ENCODE measurements at regions not wholly inside any gene's neighbourhood (a gene's known extent, or its start where the extent isn't known, plus 50 kb on each side); places are given as distances from the start of the nearest gene placed in this dataset.

DNA sequence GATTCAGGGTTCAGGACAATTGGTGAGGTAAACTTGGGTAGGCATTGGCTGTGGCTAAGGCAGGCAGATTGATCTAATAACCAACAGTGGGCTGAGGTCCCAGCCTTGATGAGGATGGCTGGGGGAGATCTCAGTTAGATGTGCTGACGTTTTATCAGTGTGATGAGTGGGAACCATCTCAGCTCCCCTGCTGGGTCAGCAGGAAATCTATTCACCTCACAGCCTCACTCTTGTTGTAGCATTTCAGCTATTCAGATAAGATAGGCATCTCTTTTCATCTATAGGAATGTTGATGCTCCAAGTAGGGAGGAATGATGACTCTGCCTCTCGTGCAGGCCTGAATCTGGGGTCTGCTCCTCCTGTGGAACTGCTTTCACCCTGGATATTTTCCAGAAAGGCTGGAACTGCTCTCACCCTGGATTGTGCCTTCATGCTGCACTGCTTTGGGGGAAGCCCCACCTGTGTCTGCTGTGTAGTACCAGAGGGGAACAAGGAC lies 973.7 kb downstream of the NSUN3 start:
- in situ Hi-C loops (cut with HindIII; ENCODE audit: low pct_unique_long_range_greater_than_20kb, low sequenced_read_pairs) = no loop called here
- no peak for DNase-seq (ENCODE audit: low read depth in 1 of 2, low spot score in 1 of 2)
- TF ChIP-seq JUND (IDR thresholded peaks at IDR 0.05; ENCODE audit: low read depth) = no peak

DNA sequence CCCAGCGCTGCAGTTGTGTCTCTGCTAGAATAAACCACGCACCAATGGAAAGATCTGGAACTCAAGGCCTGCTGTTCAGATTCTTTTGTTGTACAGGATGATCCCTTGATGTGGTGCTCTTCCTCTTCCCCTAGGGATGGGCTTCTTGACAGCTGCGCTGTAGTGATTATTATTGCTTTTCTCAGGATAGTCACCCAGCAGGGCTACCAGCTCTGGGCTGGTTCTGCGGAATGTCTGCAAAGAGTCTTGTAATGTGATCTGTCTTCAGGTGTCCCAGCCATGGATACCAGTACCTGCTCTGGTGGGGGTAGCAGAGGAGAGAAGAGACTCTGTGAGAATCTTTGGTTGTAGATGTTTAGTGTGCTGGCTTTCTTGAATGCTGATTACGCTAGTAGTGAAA lies 974.2 kb downstream of the NSUN3 start:
- no peak for TF ChIP-seq JUND (IDR thresholded peaks at IDR 0.05; ENCODE audit: low read depth)
- in situ Hi-C loops (cut with HindIII; ENCODE audit: low pct_unique_long_range_greater_than_20kb, low sequenced_read_pairs) = no loop called here

DNA sequence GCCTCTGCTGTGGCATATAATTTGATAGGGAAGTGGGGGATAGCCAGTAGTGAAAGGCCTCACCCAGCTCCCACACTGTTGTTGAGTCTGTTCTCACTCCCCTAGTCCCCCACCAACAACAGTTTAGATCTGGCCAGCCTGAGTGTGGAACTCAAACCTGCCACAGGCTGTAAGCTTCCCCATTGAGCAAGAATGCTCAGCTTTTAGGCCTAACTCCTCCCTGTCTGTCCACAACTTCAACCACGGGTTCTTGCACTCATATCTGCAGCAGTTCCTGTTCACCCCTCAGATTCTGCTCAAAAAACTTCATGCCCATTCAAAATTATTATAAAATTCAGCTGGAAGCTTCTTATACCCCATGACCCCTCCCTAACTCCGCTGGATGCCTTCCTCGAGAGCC lies 975.1 kb downstream of the NSUN3 start:
- TF ChIP-seq JUND (IDR thresholded peaks at IDR 0.05; ENCODE audit: low read depth) = no peak
- DNase-seq (ENCODE audit: low read depth in 1 of 2, low spot score in 1 of 2) = no peak
- in situ Hi-C loops (cut with HindIII; ENCODE audit: low pct_unique_long_range_greater_than_20kb, low sequenced_read_pairs) = no loop called here

More for the DNA sequence above, 974.2 kb downstream of the NSUN3 start:
- DNase-seq (ENCODE audit: low read depth in 1 of 2, low spot score in 1 of 2) = no peak

DNA sequence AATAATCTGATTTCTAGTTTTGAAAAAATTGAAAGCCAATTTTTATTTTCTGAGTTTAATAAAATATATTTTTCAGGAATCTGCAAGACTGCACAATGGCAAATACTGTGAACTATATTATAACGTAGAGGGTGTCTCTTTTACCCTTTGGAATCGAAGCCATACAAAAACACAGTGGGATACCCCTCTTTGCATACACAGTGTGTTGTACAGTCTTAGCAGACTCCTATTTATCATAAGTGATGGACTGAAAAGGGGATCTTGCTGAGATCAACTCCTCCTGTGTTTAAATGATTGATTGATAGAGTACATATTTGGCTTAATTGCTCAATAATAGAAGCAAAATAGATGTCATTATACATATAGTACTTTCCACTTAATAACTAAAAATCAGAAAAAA lies 981.2 kb downstream of the NSUN3 start:
- in situ Hi-C loops (cut with HindIII; ENCODE audit: low pct_unique_long_range_greater_than_20kb, low sequenced_read_pairs) = no loop called here
- TF ChIP-seq JUND (IDR thresholded peaks at IDR 0.05; ENCODE audit: low read depth) = no peak
- no peak for DNase-seq (ENCODE audit: low read depth in 1 of 2, low spot score in 1 of 2)

- in situ Hi-C loops (cut with HindIII; ENCODE audit: low pct_unique_long_range_greater_than_20kb, low sequenced_read_pairs) = no loop called here
- no peak for TF ChIP-seq JUND (IDR thresholded peaks at IDR 0.05; ENCODE audit: low read depth)
- no peak for DNase-seq (ENCODE audit: low read depth in 1 of 2, low spot score in 1 of 2)
Observed at GRCh38 chr3:95048564-95048963, 985.7 kb downstream of the NSUN3 start.

DNA sequence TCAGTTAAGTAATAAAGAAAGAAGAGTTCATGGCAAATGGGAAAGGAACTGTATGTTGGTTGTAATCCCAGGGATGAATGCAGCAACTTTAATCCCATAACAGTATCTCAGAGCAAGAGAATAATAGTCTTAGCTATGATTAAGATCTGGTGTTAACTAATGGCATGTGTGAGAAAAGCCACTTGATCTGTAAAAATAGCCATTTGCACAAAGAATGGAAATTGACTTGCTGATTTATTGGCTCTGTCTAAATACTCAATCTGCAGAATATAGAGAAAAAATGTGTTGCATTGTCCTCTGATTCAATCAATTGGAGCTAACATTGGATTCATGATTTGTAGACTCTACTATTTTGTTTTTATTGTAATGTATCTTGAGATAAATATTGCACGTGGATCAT lies 987.0 kb downstream of the NSUN3 start:
- in situ Hi-C loops (cut with HindIII; ENCODE audit: low pct_unique_long_range_greater_than_20kb, low sequenced_read_pairs) = no loop called here
- TF ChIP-seq JUND (IDR thresholded peaks at IDR 0.05; ENCODE audit: low read depth) = no peak

DNA sequence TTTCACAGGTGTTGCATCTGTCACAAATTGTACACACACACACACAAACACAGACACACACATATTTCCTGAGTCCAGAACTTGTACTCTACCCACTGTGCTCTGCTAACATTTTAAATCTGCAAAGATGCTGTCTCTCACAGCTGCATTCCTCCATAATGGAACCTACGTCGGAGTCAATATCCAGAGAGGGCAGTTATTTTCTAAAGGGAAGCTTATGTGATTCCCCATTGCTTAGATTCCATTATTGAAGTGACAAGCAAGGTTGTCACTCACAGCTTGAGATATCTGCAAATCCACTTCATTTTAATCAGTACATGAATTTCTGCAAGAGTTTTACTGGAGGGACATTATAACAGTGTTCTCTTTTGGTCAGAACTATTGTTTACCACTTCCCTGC lies 992.4 kb downstream of the NSUN3 start:
- in situ Hi-C loops (cut with HindIII; ENCODE audit: low pct_unique_long_range_greater_than_20kb, low sequenced_read_pairs) = no loop called here
- TF ChIP-seq JUND (IDR thresholded peaks at IDR 0.05; ENCODE audit: low read depth) = no peak
- DNase-seq (ENCODE audit: low read depth in 1 of 2, low spot score in 1 of 2) = no peak

More for the DNA sequence above, 987.0 kb downstream of the NSUN3 start:
- no peak for DNase-seq (ENCODE audit: low read depth in 1 of 2, low spot score in 1 of 2)

DNA sequence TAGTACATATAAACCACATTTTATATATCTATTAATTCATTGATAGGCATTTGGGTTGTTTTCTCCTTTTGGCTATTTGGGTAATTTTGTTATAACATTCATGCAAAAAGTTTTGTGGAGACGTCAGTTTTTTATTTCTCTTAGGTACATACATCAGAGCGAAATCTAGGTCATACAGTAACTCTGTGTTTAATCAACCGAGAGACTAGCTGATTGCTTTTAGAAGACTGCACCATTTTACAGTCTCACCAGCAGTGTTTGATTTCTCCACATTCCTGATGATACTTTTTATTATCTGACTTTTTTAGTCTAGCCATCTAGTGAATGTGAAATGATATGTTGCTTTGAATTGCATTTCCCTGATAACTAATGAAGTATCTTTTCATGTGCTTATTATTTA lies 1019.3 kb downstream of the NSUN3 start:
- TF ChIP-seq JUND (IDR thresholded peaks at IDR 0.05; ENCODE audit: low read depth) = no peak
- no peak for DNase-seq (ENCODE audit: low read depth in 1 of 2, low spot score in 1 of 2)
- in situ Hi-C loops (cut with HindIII; ENCODE audit: low pct_unique_long_range_greater_than_20kb, low sequenced_read_pairs) = no loop called here

- no peak for DNase-seq (ENCODE audit: low read depth in 1 of 2, low spot score in 1 of 2)
- in situ Hi-C loops (cut with HindIII; ENCODE audit: low pct_unique_long_range_greater_than_20kb, low sequenced_read_pairs) = no loop called here
Observed at GRCh38 chr3:95084738-95085137, 1021.9 kb downstream of the NSUN3 start.

DNA sequence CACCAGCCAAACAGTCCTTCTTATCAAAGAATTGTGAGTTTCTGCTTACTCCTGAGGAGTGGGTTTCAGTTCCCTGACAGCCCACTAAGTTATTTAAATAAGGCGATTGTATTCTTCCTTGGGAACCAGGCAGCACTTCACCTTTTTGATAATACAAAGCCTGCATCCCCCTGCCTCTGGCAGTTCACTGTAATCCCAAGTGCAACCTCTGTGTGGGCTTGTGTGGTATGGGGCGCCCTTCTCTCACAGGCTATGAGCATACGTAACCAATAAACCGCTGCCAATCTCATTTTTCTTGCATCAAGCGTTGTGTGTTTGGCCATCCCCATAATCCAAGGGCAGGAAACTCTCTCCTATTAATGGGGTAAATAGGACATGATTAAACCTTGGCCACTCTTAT lies 1025.6 kb downstream of the NSUN3 start:
- TF ChIP-seq JUND (IDR thresholded peaks at IDR 0.05; ENCODE audit: low read depth) = no peak
- DNase-seq (ENCODE audit: low read depth in 1 of 2, low spot score in 1 of 2) = no peak
- in situ Hi-C loops (cut with HindIII; ENCODE audit: low pct_unique_long_range_greater_than_20kb, low sequenced_read_pairs) = no loop called here

More at GRCh38 chr3:95084738-95085137, 1021.9 kb downstream of the NSUN3 start:
- TF ChIP-seq JUND (IDR thresholded peaks at IDR 0.05; ENCODE audit: low read depth) = no peak

GRCh38 chr3:95097493-95097892 lies 1034.6 kb downstream of the NSUN3 start:
- in situ Hi-C loops (cut with HindIII; ENCODE audit: low pct_unique_long_range_greater_than_20kb, low sequenced_read_pairs) = no loop called here
- DNase-seq (ENCODE audit: low read depth in 1 of 2, low spot score in 1 of 2) = no peak
- TF ChIP-seq JUND (IDR thresholded peaks at IDR 0.05; ENCODE audit: low read depth) = no peak

- TF ChIP-seq JUND (IDR thresholded peaks at IDR 0.05; ENCODE audit: low read depth) = no peak
- no peak for DNase-seq (ENCODE audit: low read depth in 1 of 2, low spot score in 1 of 2)
- in situ Hi-C loops (cut with HindIII; ENCODE audit: low pct_unique_long_range_greater_than_20kb, low sequenced_read_pairs) = no loop called here
Observed at GRCh38 chr3:95120921-95121320, 1058.1 kb downstream of the NSUN3 start.

GRCh38 chr3:95123104-95123503 lies 1060.2 kb downstream of the NSUN3 start:
- no peak for DNase-seq (ENCODE audit: low read depth in 1 of 2, low spot score in 1 of 2)
- in situ Hi-C loops (cut with HindIII; ENCODE audit: low pct_unique_long_range_greater_than_20kb, low sequenced_read_pairs) = no loop called here

DNA sequence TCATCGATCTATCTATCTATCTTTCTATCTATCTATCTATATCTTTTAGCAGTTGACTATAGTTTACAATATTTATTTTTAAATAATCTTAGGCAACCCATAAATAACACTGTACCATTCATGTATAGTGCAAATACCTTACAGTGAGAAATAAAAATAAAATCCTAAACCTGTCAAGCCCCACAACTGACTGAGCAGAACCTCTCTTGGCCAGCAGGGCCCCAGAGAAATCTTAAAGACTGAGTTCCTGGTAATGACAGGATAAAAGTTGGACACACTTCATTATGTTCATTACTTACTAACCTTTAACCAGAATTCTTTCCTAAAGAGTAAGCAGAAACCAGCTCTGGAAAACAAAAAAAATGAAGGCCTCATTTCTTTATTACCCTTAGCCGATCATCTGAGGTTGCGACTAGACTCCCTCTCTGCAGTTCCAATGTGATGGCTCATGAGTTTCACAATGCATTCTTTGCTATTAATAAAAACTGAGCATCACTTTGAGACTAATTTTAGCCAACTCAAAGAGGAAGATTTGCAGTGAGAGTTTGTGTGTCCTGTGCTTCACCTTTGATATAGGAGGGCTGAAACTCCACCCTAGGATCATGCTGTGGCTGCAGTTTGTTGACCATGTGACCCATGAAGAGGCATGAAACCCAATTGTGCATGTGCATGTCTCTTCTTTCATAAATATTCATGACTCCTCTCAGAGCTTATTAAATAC lies 1072.0 kb downstream of the NSUN3 start:
- in situ Hi-C loops (cut with HindIII; ENCODE audit: low pct_unique_long_range_greater_than_20kb, low sequenced_read_pairs) = no loop called here
- no peak for TF ChIP-seq JUND (IDR thresholded peaks at IDR 0.05; ENCODE audit: low read depth)
- no peak for DNase-seq (ENCODE audit: low read depth in 1 of 2, low spot score in 1 of 2)

More at GRCh38 chr3:95123104-95123503, 1060.2 kb downstream of the NSUN3 start:
- TF ChIP-seq JUND (IDR thresholded peaks at IDR 0.05; ENCODE audit: low read depth) = no peak

Data from T47D (cell line).